Fibroblast of skin of back (primary cell): ENCODE measurements at regions not wholly inside any gene's neighbourhood (a gene's known extent, or its start where the extent isn't known, plus 50 kb on each side); places are given as distances from the start of the nearest gene placed in this dataset.

ENCODE experiments used
- DNase-seq: peaks from one replicate; pipeline ENCODE4 v3.0.0-alpha.2; 2013

- peak; percentile 83 for DNase-seq
Observed at GRCh38 chr2:120809151-120809550, 73.5 kb downstream of the GLI2 start.

GRCh38 chr2:120809609-120810440 lies 74.2 kb downstream of the GLI2 start:
- no peak for DNase-seq

- DNase-seq: no peak
Observed at GRCh38 chr2:120810639-120811038, 75.0 kb downstream of the GLI2 start.

- DNase-seq: no peak
Observed at GRCh38 chr2:120812866-120813265, 77.2 kb downstream of the GLI2 start.

- no peak for DNase-seq
Observed at GRCh38 chr2:120814352-120814751, 78.7 kb downstream of the GLI2 start.

GRCh38 chr2:120815292-120815691 lies 79.6 kb downstream of the GLI2 start:
- no peak for DNase-seq

- DNase-seq: no peak
Observed at GRCh38 chr2:120817136-120817955, 81.7 kb downstream of the GLI2 start.

GRCh38 chr2:120817956-120818325 lies 82.3 kb downstream of the GLI2 start:
- DNase-seq: no peak

GRCh38 chr2:120818441-120818920 lies 82.8 kb downstream of the GLI2 start:
- DNase-seq: peak; percentile 96

GRCh38 chr2:120819720-120820210 lies 84.1 kb downstream of the GLI2 start:
- no peak for DNase-seq

GRCh38 chr2:120820263-120820952 lies 84.7 kb downstream of the GLI2 start:
- peak; percentile 82 for DNase-seq

GRCh38 chr2:120820953-120821279 lies 85.2 kb downstream of the GLI2 start:
- peak; percentile 79 for DNase-seq

GRCh38 chr2:120821446-120822160 lies 85.9 kb downstream of the GLI2 start:
- no peak for DNase-seq

GRCh38 chr2:120822933-120823332 lies 87.3 kb downstream of the GLI2 start:
- DNase-seq: no peak

GRCh38 chr2:120823551-120823950 lies 87.9 kb downstream of the GLI2 start:
- peak; percentile 74 for DNase-seq

GRCh38 chr2:120824246-120824645 lies 88.6 kb downstream of the GLI2 start:
- DNase-seq: no peak

- DNase-seq: peak; percentile 87
Observed at GRCh38 chr2:120825370-120826259, 89.9 kb downstream of the GLI2 start.

- no peak for DNase-seq
Observed at GRCh38 chr2:120826260-120826648, 90.6 kb downstream of the GLI2 start.

GRCh38 chr2:120826716-120827410 lies 91.2 kb downstream of the GLI2 start:
- no peak for DNase-seq

- no peak for DNase-seq
Observed at GRCh38 chr2:120828066-120828465, 92.4 kb downstream of the GLI2 start.
